CD4-positive, alpha-beta memory T cell (primary cell): ENCODE measurements at regions not wholly inside any gene's neighbourhood (a gene's known extent, or its start where the extent isn't known, plus 50 kb on each side); places are given as distances from the start of the nearest gene placed in this dataset.

Experiments used
- CTCF ChIA-PET: fragments of 350-600 bp; sonication (Branson Sonifier 250); formaldehyde crosslinking; loops from one replicate; lab custom pipeline; 2021; ENCODE audit warnings: inconsistent platforms; ENCODE audit not compliant: partially characterized antibody; lab: Charles Lee
- POLR2A ChIA-PET: fragments of 350-600 bp; sonication (Branson Sonifier 250); formaldehyde crosslinking; loops from one replicate; lab custom pipeline; 2021; ENCODE audit not compliant: partially characterized antibody; lab: Charles Lee
- DNase-seq, 5 donors: peaks; one replicate each; pipeline versions ENCODE4 v3.0.0 to v3.0.0-alpha.2; 2020 to 2022; ENCODE audit warnings: mixed read lengths in 1 of 5
- H3K27ac ChIP-seq: one replicate; pipeline ENCODE4 v1.7.0; 2013; ENCODE audit warnings: low read depth, low read length
- H3K27me3 ChIP-seq: 2 replicates; pipeline ENCODE4 v1.7.0; 2013; ENCODE audit warnings: mild to moderate bottlenecking, low read length, moderate library complexity; ENCODE audit not compliant: insufficient read depth
- H3K36me3 ChIP-seq: 2 replicates; pipeline ENCODE4 v1.7.0; 2013; ENCODE audit warnings: mild to moderate bottlenecking, low read length, moderate library complexity; ENCODE audit not compliant: insufficient read depth
- H3K4me1 ChIP-seq: 2 replicates; pipeline ENCODE4 v1.7.0; 2013; ENCODE audit warnings: mild to moderate bottlenecking, low read length, moderate library complexity; ENCODE audit not compliant: insufficient read depth
- H3K4me3 ChIP-seq, 2 donors: one replicate each; pipeline ENCODE4 v1.7.0; 2013; ENCODE audit warnings: low read length in 2 of 2, mild to moderate bottlenecking in 1 of 2
- H3K9me3 ChIP-seq, 2 donors: one replicate each; pipeline ENCODE4 v1.7.0; 2013; ENCODE audit warnings: low read length in 2 of 2, control low read depth in 1 of 2; ENCODE audit not compliant: control insufficient read depth in 1 of 2
- H3K27ac Mint-ChIP-seq, 7 donors: one replicate each; pipeline ENCODE4 v1.8.0; 2020 to 2021; ENCODE audit warnings: mixed read lengths in 7 of 7, mild to moderate bottlenecking in 6 of 7, inconsistent platforms in 3 of 7, moderate library complexity in 3 of 7
- H3K27me3 Mint-ChIP-seq, 2 donors: one replicate each; pipeline ENCODE4 v1.8.0; 2020 to 2021; ENCODE audit warnings: mixed read lengths in 2 of 2
- H3K36me3 Mint-ChIP-seq, 2 donors: one replicate each; pipeline ENCODE4 v1.8.0; 2020 to 2021; ENCODE audit warnings: mixed read lengths in 2 of 2, inconsistent platforms in 1 of 2, mild to moderate bottlenecking in 1 of 2
- H3K4me1 Mint-ChIP-seq, 4 donors: one replicate each; pipeline ENCODE4 v1.8.0; 2020 to 2021; ENCODE audit warnings: mixed read lengths in 4 of 4, mild to moderate bottlenecking in 1 of 4
- H3K4me3 Mint-ChIP-seq, 8 donors: one replicate each; pipeline ENCODE4 v1.8.0; 2020 to 2021; ENCODE audit warnings: mixed read lengths in 8 of 8, mild to moderate bottlenecking in 7 of 8, moderate library complexity in 6 of 8, inconsistent platforms in 3 of 8
- H3K9me3 Mint-ChIP-seq, 8 donors: one replicate each; pipeline ENCODE4 v1.8.0; 2020 to 2021; ENCODE audit warnings: mixed read lengths in 8 of 8, mild to moderate bottlenecking in 5 of 8, inconsistent platforms in 3 of 8, moderate library complexity in 1 of 8
- intact Hi-C: fragments of 100-400 bp; cut with micrococcal nuclease; formaldehyde crosslinking; loops from one replicate; pipeline ENCODE4 v1.15.1; 2023

- Mint-ChIP-seq H3K4me3 (no peak overlapping the region), H3K9me3 (peaks cover 0 to 17% (median 8%) of the 10 kb centered on the region in 8 donors), H3K36me3 (no peaks in the 10 kb centered on the region), H3K27ac (no peak overlapping the region), H3K27me3 (no peaks in the 10 kb centered on the region), H3K4me1 (no peaks in the 10 kb centered on the region)
- Histone ChIP-seq H3K36me3 (no peaks in the 10 kb centered on the region), H3K4me1 (no peaks in the 10 kb centered on the region), H3K4me3 (no peak overlapping the region), H3K9me3 (no peaks in the 10 kb centered on the region), H3K27me3 (no peaks in the 10 kb centered on the region), H3K27ac (no peak overlapping the region)
- no peak for DNase-seq
- POLR2A ChIA-PET, result no interaction called here
- CTCF ChIA-PET, result no interaction called here
- intact Hi-C loops, result no loop called here
These were observed 84.1 kb downstream of the WNT5A start for GRCh38 chr3:55402886-55403609.

DNA sequence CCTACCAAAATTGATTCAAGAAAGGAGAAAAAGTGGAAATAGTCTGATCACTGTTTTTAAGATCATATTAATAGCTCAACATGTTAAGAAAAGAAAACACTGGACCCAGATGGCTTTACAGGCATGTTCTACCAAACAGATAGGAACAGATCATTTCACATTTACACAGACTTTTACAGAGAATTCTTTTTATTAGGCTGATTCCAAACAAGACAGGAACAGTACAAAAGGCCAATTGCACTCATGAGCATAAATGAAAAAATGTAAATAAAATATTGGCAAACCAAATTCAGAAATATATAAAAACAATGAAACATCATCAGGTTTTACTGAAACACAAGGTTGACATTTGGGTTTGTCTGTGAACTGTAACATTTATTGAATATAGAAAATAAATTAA lies 106.5 kb downstream of the WNT5A start:
- Mint-ChIP-seq H3K27ac (no peak overlapping the region), H3K36me3 (no peaks in the 10 kb centered on the region), H3K4me3 (no peak overlapping the region), H3K9me3 (peaks cover 0 to 4% (median 0%) of the 10 kb centered on the region in 8 donors), H3K27me3 (no peaks in the 10 kb centered on the region), H3K4me1 (no peaks in the 10 kb centered on the region)
- intact Hi-C loops, result no loop called here
- Histone ChIP-seq H3K36me3 (no peaks in the 10 kb centered on the region), H3K9me3 (no peaks in the 10 kb centered on the region), H3K27ac (no peak overlapping the region), H3K4me3 (no peak overlapping the region), H3K27me3 (no peaks in the 10 kb centered on the region), H3K4me1 (no peaks in the 10 kb centered on the region)
- CTCF ChIA-PET, result no interaction called here
- POLR2A ChIA-PET, result no interaction called here
- no peak for DNase-seq

GRCh38 chr3:55376753-55377347 lies 110.3 kb downstream of the WNT5A start:
- H3K27ac ChIP-seq, result no peak overlapping the region
- intact Hi-C loops, result no loop called here
- H3K9me3 ChIP-seq, result no peaks in the 10 kb centered on the region
- no peak overlapping the region for H3K4me3 ChIP-seq
- no peaks in the 10 kb centered on the region for H3K27me3 ChIP-seq
- ChIA-PET CTCF (no interaction called here), POLR2A (no interaction called here)
- no peaks in the 10 kb centered on the region for H3K36me3 Mint-ChIP-seq
- peaks cover 0 to 3% of the 10 kb centered on the region in 2 donors for H3K27me3 Mint-ChIP-seq
- no peaks in the 10 kb centered on the region for H3K4me1 ChIP-seq
- no peaks in the 10 kb centered on the region for H3K36me3 ChIP-seq
- peaks cover 0 to 9% (median 3%) of the 10 kb centered on the region in 8 donors for H3K9me3 Mint-ChIP-seq
- H3K4me1 Mint-ChIP-seq, result no peaks in the 10 kb centered on the region
- no peak overlapping the region for H3K27ac Mint-ChIP-seq
- no peak overlapping the region for H3K4me3 Mint-ChIP-seq
- no peak for DNase-seq

GRCh38 chr3:55373423-55373822 lies 113.7 kb downstream of the WNT5A start:
- Histone ChIP-seq H3K27ac (no peak overlapping the region), H3K4me1 (no peaks in the 10 kb centered on the region), H3K27me3 (no peaks in the 10 kb centered on the region), H3K4me3 (no peak overlapping the region), H3K9me3 (no peaks in the 10 kb centered on the region), H3K36me3 (no peaks in the 10 kb centered on the region)
- H3K27ac Mint-ChIP-seq, result no peak overlapping the region
- H3K27me3 Mint-ChIP-seq, result peaks cover 0 to 3% of the 10 kb centered on the region in 2 donors
- no peak overlapping the region for H3K4me3 Mint-ChIP-seq
- no peaks in the 10 kb centered on the region for H3K4me1 Mint-ChIP-seq
- no peaks in the 10 kb centered on the region for H3K36me3 Mint-ChIP-seq
- peaks cover 1 to 9% (median 5%) of the 10 kb centered on the region in 8 donors for H3K9me3 Mint-ChIP-seq
- no peak for DNase-seq
- intact Hi-C loops, result no loop called here
- ChIA-PET POLR2A (no interaction called here), CTCF (no interaction called here)

- H3K4me1 ChIP-seq, result no peaks in the 10 kb centered on the region
- H3K27ac ChIP-seq, result no peak overlapping the region
- H3K4me3 Mint-ChIP-seq, result no peak overlapping the region
- H3K36me3 Mint-ChIP-seq, result no peaks in the 10 kb centered on the region
- H3K36me3 ChIP-seq, result no peaks in the 10 kb centered on the region
- H3K27ac Mint-ChIP-seq, result no peak overlapping the region
- H3K9me3 Mint-ChIP-seq, result peaks cover 0 to 7% (median 5%) of the 10 kb centered on the region in 8 donors
- ChIA-PET CTCF (no interaction called here), POLR2A (no interaction called here)
- H3K4me1 Mint-ChIP-seq, result no peaks in the 10 kb centered on the region
- DNase-seq, result no peak
- peaks cover 0 to 3% of the 10 kb centered on the region in 2 donors for H3K27me3 Mint-ChIP-seq
- no peak overlapping the region for H3K4me3 ChIP-seq
- no peaks in the 10 kb centered on the region for H3K9me3 ChIP-seq
- H3K27me3 ChIP-seq, result no peaks in the 10 kb centered on the region
- intact Hi-C loops, result no loop called here
These were observed 116.8 kb downstream of the WNT5A start for GRCh38 chr3:55370272-55370671.

DNA sequence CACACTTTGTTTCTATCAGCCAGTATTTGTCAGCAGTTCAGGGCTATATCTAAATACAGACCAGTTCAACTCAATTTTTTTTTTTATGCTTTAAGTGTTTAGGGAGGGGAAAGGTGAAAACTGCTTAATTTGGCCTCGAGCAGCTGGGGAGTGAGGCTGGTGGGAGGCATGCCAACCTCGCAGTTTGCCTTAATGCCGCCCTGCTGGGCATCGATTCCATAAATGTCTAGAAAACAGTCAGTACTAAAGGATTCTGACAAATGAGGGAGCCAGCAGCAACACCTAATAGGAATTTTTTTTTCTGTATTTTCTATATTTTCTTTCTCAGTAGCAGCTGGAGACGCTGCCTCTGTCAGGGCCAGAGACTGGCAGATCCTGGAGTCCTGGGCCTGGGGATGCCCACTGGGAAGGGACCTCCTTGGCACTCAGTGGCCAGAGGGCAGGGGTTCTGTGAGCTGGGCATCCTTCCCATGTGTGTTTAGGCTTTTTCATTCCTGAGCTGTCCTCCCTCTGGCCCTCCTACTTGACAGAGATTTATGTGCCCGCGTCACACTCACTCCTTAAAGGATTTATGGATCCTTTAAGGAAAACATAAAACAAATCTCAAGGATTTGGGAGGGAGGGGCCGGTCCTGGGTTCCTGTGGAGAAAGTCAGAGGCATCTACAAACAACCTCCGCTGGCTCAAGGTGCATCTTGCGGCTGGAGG lies 117.8 kb downstream of the WNT5A start:
- DNase-seq, result no peak
- Histone ChIP-seq H3K36me3 (no peaks in the 10 kb centered on the region), H3K27me3 (no peaks in the 10 kb centered on the region), H3K9me3 (no peaks in the 10 kb centered on the region), H3K4me1 (no peaks in the 10 kb centered on the region), H3K4me3 (no peak overlapping the region), H3K27ac (no peak overlapping the region)
- Mint-ChIP-seq H3K4me3 (no peak overlapping the region), H3K27ac (no peak overlapping the region), H3K36me3 (no peaks in the 10 kb centered on the region), H3K27me3 (no peaks in the 10 kb centered on the region), H3K9me3 (peaks cover 0 to 7% (median 5%) of the 10 kb centered on the region in 8 donors), H3K4me1 (no peaks in the 10 kb centered on the region)
- ChIA-PET CTCF (no interaction called here), POLR2A (no interaction called here)
- intact Hi-C loops, result no loop called here

DNA sequence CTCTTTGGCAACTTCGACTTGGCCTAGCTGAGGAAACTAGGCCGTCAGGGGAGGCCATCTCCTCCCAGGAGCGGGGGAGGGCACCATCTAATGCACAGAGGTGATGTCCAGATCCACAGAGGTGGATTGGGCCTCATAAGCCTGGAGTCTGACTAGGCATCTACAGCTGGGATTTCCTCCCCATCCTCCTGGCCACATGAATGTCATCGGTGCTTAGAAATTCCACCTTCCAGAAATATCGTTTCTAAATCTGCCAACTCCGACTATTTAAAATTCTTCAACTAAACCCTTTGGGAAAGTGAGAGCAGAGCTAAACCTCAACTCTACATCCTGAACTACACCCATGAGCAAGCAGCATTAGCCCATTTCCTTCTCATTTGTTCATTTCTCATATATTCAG lies 118.7 kb downstream of the WNT5A start:
- Histone ChIP-seq H3K36me3 (no peaks in the 10 kb centered on the region), H3K27ac (no peak overlapping the region), H3K4me3 (no peak overlapping the region), H3K9me3 (no peaks in the 10 kb centered on the region), H3K27me3 (no peaks in the 10 kb centered on the region), H3K4me1 (no peaks in the 10 kb centered on the region)
- ChIA-PET CTCF (no interaction called here), POLR2A (no interaction called here)
- no peak for DNase-seq
- no peaks in the 10 kb centered on the region for H3K36me3 Mint-ChIP-seq
- H3K4me1 Mint-ChIP-seq, result no peaks in the 10 kb centered on the region
- H3K27me3 Mint-ChIP-seq, result no peaks in the 10 kb centered on the region
- intact Hi-C loops, result no loop called here
- peaks cover 0 to 7% (median 4%) of the 10 kb centered on the region in 8 donors for H3K9me3 Mint-ChIP-seq
- no peak overlapping the region for H3K4me3 Mint-ChIP-seq
- no peak overlapping the region for H3K27ac Mint-ChIP-seq
